ENCODE measurements at regions not wholly inside any gene's neighbourhood (a gene's known extent, or its start where the extent isn't known, plus 50 kb on each side); places are given as distances from the start of the nearest gene placed in this dataset.
"Not testable (repeated sequence)": the region's sequence is repeated elsewhere in the genome, so short reads cannot be mapped to it uniquely, and the experiment has no call there.

- no peak for DNase-seq
Measured at GRCh38 chr3:154898916-154899315, 181.2 kb upstream of the MME start.

GRCh38 chr3:154898443-154898842 is 181.7 kb upstream of the MME start:
- no peak for DNase-seq

- no peak for DNase-seq
Measured at GRCh38 chr3:154893813-154894212, 186.3 kb upstream of the MME start.

GRCh38 chr3:154889227-154889634 is 190.9 kb upstream of the MME start:
- no peak for DNase-seq

GRCh38 chr3:154887869-154888268 is 192.2 kb upstream of the MME start:
- no peak for DNase-seq

GRCh38 chr3:154886437-154886836 is 193.7 kb upstream of the MME start:
- no peak for DNase-seq

GRCh38 chr3:154885418-154885817 is 194.7 kb upstream of the MME start:
- DNase-seq: no peak

- no peak for DNase-seq
Measured at GRCh38 chr3:154884952-154885351, 195.2 kb upstream of the MME start.

- no peak for DNase-seq
Measured at GRCh38 chr3:154875142-154875541, 205.0 kb upstream of the MME start.

GRCh38 chr3:154872696-154873095 is 207.4 kb upstream of the MME start:
- DNase-seq: no peak

GRCh38 chr3:154872074-154872473 is 208.0 kb upstream of the MME start:
- DNase-seq: no peak

GRCh38 chr3:154864947-154865346 is 215.2 kb upstream of the MME start:
- DNase-seq: no peak

- DNase-seq: no peak
Measured at GRCh38 chr3:154862265-154862664, 217.9 kb upstream of the MME start.

GRCh38 chr3:154852998-154853397 is 227.1 kb upstream of the MME start:
- DNase-seq: not testable (repeated sequence)

- no peak for DNase-seq
Measured at GRCh38 chr3:154852515-154852914, 227.6 kb upstream of the MME start.

GRCh38 chr3:154851644-154852043 is 228.5 kb upstream of the MME start:
- DNase-seq: no peak

GRCh38 chr3:154850921-154851320 is 229.2 kb upstream of the MME start:
- DNase-seq: no peak

GRCh38 chr3:154849408-154849807 is 230.7 kb upstream of the MME start:
- no peak for DNase-seq

- DNase-seq: no peak
Measured at GRCh38 chr3:154844863-154845262, 235.3 kb upstream of the MME start.

GRCh38 chr3:154843647-154844046 is 236.5 kb upstream of the MME start:
- DNase-seq: no peak

- DNase-seq: peak; percentile 29
Measured at GRCh38 chr3:154842536-154842935, 237.6 kb upstream of the MME start.

- no peak for DNase-seq
Measured at GRCh38 chr3:154835639-154836038, 244.5 kb upstream of the MME start.

- DNase-seq: not testable (repeated sequence)
Measured at GRCh38 chr3:154834831-154835230, 245.3 kb upstream of the MME start.

- DNase-seq: no peak
Measured at GRCh38 chr3:154829929-154830328, 250.2 kb upstream of the MME start.

- no peak for DNase-seq
Measured at GRCh38 chr3:154819491-154819890, 260.6 kb upstream of the MME start.

- DNase-seq: no peak
Measured at GRCh38 chr3:154818676-154819255, 261.4 kb upstream of the MME start.
